ENCODE measurements at regions not wholly inside any gene's neighbourhood (a gene's known extent, or its start where the extent isn't known, plus 50 kb on each side); places are given as distances from the start of the nearest gene placed in this dataset.
"Not testable (repeated sequence)": the region's sequence is repeated elsewhere in the genome, so short reads cannot be mapped to it uniquely, and the experiment has no call there.

DNA sequence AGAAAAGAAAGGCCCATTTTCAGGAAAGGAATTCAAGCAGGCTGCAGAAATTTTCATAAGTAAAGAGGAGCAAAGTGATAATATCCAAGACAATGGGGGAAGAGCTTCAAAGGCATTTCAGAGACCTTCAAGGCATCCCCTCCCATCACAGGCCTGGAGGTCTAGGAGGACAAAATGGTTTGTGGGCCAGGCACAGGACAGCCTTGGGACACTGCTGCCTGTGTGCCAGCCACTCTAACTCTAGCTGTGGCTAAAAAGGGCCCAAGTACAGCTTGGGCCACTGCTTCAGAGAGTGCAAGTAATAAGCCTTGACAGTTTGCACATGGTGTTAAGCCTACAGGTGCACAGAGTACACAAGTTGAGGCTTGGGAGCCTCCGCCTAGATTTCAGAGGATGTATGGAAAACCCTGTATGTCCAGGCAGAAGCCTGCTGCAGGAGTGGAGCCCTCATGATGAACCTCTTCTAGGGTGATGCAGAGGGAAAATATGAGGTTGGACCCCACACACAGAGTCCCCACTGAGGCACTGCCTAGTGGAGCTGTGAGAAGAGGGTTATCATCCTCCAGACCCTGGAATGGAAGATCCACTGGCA, 51.8 kb upstream of the ZSWIM5 start:
- Histone ChIP-seq H3K27ac (ENCODE audit: low read depth in 1 of 2, low read length in 2 of 2) (no peak overlapping the region), H3K4me1 (ENCODE audit: control insufficient read depth in 1 of 2, insufficient read depth in 2 of 2, low read length in 2 of 2) (no peaks in the 10 kb centered on the region), H3K9me3 (ENCODE audit: control insufficient read depth, low read length) (peaks cover 6% of the 10 kb centered on the region), H3K4me3 (ENCODE audit: low read length in 2 of 2) (no peak overlapping the region), H3K36me3 (ENCODE audit: control insufficient read depth in 1 of 2, insufficient read depth in 2 of 2, low read length in 1 of 2) (no peaks in the 10 kb centered on the region), H3K27me3 (ENCODE audit: control insufficient read depth in 1 of 2, insufficient read depth in 2 of 2, low read length in 1 of 2) (no peaks in the 10 kb centered on the region)
- DNase-seq (no peak), ATAC-seq (ENCODE audit: low FRiP score) (no peak)
- WGBS, 2 donors = 93 to 100% methylated on average over 1 of the region's 1 CpG
- intact Hi-C loops (cut with DNase I) = no loop called here

DNA sequence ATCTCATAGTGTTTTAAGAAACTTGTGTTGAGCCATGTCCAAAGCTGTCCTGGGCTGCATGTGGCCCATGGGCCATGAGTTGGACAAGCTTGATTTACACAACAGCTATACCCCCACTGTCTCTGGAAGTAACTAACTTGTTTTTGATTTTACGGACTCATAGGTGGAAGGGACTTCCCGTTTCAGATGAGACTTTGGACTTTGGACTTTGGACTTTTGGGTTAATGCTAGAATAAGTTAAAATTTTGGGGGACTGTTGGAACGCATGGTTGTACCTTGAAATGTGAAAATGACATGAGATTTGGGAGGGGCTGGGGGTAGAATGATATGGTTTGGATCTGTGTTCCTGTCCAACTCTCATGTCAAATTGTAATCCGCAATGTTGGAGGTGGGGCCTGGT, 52.6 kb upstream of the ZSWIM5 start:
- H3K9me3 ChIP-seq (ENCODE audit: control insufficient read depth, low read length) = peaks cover 6% of the 10 kb centered on the region
- H3K27ac ChIP-seq (ENCODE audit: low read depth in 1 of 2, low read length in 2 of 2) = no peak overlapping the region
- no peaks in the 10 kb centered on the region for H3K36me3 ChIP-seq (ENCODE audit: control insufficient read depth in 1 of 2, insufficient read depth in 2 of 2, low read length in 1 of 2)
- 90 to 92% methylated on average over 4 of the region's 4 CpGs for WGBS, 2 donors
- H3K27me3 ChIP-seq (ENCODE audit: control insufficient read depth in 1 of 2, insufficient read depth in 2 of 2, low read length in 1 of 2) = no peaks in the 10 kb centered on the region
- intact Hi-C loops (cut with DNase I) = no loop called here
- DNase-seq = no peak
- H3K4me1 ChIP-seq (ENCODE audit: control insufficient read depth in 1 of 2, insufficient read depth in 2 of 2, low read length in 2 of 2) = no peaks in the 10 kb centered on the region
- H3K4me3 ChIP-seq (ENCODE audit: low read length in 2 of 2) = no peak overlapping the region
- no peak for ATAC-seq (ENCODE audit: low FRiP score)

DNA sequence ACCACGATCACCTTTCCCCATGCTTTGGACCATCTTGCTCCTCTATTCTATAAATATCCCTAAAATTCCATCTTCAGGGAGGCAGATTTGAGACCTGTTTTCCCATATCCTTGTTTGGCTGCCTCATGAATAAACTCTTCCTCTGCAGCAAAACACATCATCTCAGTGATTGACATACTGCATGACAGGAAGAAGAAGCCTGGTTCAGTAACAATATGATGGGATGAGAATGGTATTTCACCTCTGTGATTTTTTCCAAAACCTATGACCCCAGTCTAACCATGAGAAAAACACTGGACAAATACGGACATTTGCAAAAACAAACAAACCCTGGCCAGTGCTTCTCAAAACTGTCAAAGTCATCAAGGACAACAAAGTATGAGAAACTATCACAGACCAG, 53.8 kb upstream of the ZSWIM5 start:
- ATAC-seq (ENCODE audit: low FRiP score) = no peak
- intact Hi-C loops (cut with DNase I) = loop anchor here in 1 of 2 donors (10.0 kb wide), 1 partner anchor 55 kb away; the partner anchor contains the start of gene ZSWIM5
- WGBS, 2 donors = 69 to 78% methylated on average over 2 of the region's 2 CpGs
- no peak for DNase-seq
- Histone ChIP-seq H3K4me1 (ENCODE audit: control insufficient read depth in 1 of 2, insufficient read depth in 2 of 2, low read length in 2 of 2) (no peaks in the 10 kb centered on the region), H3K27ac (ENCODE audit: low read depth in 1 of 2, low read length in 2 of 2) (no peak overlapping the region), H3K9me3 (ENCODE audit: control insufficient read depth, low read length) (peaks cover 6% of the 10 kb centered on the region), H3K27me3 (ENCODE audit: control insufficient read depth in 1 of 2, insufficient read depth in 2 of 2, low read length in 1 of 2) (no peaks in the 10 kb centered on the region), H3K4me3 (ENCODE audit: low read length in 2 of 2) (no peak overlapping the region), H3K36me3 (ENCODE audit: control insufficient read depth in 1 of 2, insufficient read depth in 2 of 2, low read length in 1 of 2) (no peaks in the 10 kb centered on the region)

- intact Hi-C loops (cut with DNase I) = loop anchor here in 1 of 2 donors (10.0 kb wide), 1 partner anchor 58 kb away; the partner anchor contains the start of gene ZSWIM5
- no peak for DNase-seq
- H3K9me3 ChIP-seq (ENCODE audit: control insufficient read depth, low read length) = peaks cover 4% of the 10 kb centered on the region
- no peaks in the 10 kb centered on the region for H3K36me3 ChIP-seq (ENCODE audit: control insufficient read depth in 1 of 2, insufficient read depth in 2 of 2, low read length in 1 of 2)
- no peaks in the 10 kb centered on the region for H3K4me1 ChIP-seq (ENCODE audit: control insufficient read depth in 1 of 2, insufficient read depth in 2 of 2, low read length in 2 of 2)
- no peak for ATAC-seq (ENCODE audit: low FRiP score)
- H3K27me3 ChIP-seq (ENCODE audit: control insufficient read depth in 1 of 2, insufficient read depth in 2 of 2, low read length in 1 of 2) = no peaks in the 10 kb centered on the region
- no peak overlapping the region for H3K27ac ChIP-seq (ENCODE audit: low read depth in 1 of 2, low read length in 2 of 2)
- WGBS, 2 donors = 83 to 86% methylated on average over 4 of the region's 4 CpGs
- H3K4me3 ChIP-seq (ENCODE audit: low read length in 2 of 2) = no peak overlapping the region
These were observed 56.7 kb upstream of the ZSWIM5 start for GRCh38 chr1:45263132-45263531.

GRCh38 chr1:45265244-45265643, 58.8 kb upstream of the ZSWIM5 start:
- DNase-seq (no peak), ATAC-seq (ENCODE audit: low FRiP score) (no peak)
- peak overlapping the region in 1 of 2 donors; percentile 20 for H3K27ac ChIP-seq (ENCODE audit: low read depth in 1 of 2, low read length in 2 of 2)
- H3K27me3 ChIP-seq (ENCODE audit: control insufficient read depth in 1 of 2, insufficient read depth in 2 of 2, low read length in 1 of 2) = no peaks in the 10 kb centered on the region
- H3K4me1 ChIP-seq (ENCODE audit: control insufficient read depth in 1 of 2, insufficient read depth in 2 of 2, low read length in 2 of 2) = no peaks in the 10 kb centered on the region
- H3K4me3 ChIP-seq (ENCODE audit: low read length in 2 of 2) = no peak overlapping the region
- intact Hi-C loops (cut with DNase I) = loop anchor here in 1 of 2 donors (10.0 kb wide), 1 partner anchor 60 kb away; the partner anchor contains the start of gene ZSWIM5
- no peaks in the 10 kb centered on the region for H3K36me3 ChIP-seq (ENCODE audit: control insufficient read depth in 1 of 2, insufficient read depth in 2 of 2, low read length in 1 of 2)
- no peaks in the 10 kb centered on the region for H3K9me3 ChIP-seq (ENCODE audit: control insufficient read depth, low read length)
- WGBS, 2 donors = 52 to 54% methylated on average over 1 of the region's 1 CpG

DNA sequence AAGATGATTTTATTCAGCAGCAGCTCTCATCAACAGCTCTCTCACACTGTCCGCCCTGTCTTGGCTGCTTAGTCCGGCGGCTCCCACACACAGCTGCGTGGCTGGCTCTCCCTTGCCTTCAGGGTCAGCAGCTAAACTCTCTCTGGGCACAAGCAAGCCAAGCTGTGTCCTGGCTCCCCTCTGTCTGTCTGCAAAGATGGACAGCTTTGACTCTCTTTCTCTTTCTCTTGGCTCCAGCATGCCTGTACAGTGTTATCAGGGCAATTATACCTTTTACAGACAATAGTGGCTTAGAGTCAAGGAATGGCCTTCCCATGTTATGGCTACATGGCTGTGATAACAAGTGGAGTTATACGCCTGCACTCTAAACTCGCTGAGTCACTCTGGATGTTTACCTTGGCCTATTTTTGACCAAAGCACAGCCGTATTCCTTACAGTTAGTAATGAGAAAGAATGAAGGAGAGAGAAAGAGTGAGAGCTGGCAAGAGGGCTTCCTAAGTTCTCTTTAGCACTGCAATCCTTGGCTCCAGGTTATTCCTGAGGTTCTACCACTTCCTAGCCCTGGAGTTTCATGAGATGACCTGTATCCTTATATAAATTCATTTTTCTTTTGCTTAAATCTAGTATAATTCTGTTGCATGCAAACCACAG, 59.9 kb upstream of the ZSWIM5 start:
- Histone ChIP-seq H3K9me3 (ENCODE audit: control insufficient read depth, low read length) (no peaks in the 10 kb centered on the region), H3K4me3 (ENCODE audit: low read length in 2 of 2) (no peak overlapping the region), H3K36me3 (ENCODE audit: control insufficient read depth in 1 of 2, insufficient read depth in 2 of 2, low read length in 1 of 2) (no peaks in the 10 kb centered on the region), H3K27ac (ENCODE audit: low read depth in 1 of 2, low read length in 2 of 2) (peak overlapping the region in 1 of 2 donors; percentile 78), H3K4me1 (ENCODE audit: control insufficient read depth in 1 of 2, insufficient read depth in 2 of 2, low read length in 2 of 2) (no peaks in the 10 kb centered on the region), H3K27me3 (ENCODE audit: control insufficient read depth in 1 of 2, insufficient read depth in 2 of 2, low read length in 1 of 2) (no peaks in the 10 kb centered on the region)
- 0 to 3% methylated on average over 7 of the region's 7 CpGs for WGBS, 2 donors
- ATAC-seq (ENCODE audit: low FRiP score) (peak; percentile 85), DNase-seq (peak; percentile 71 to 80)
- intact Hi-C loops (cut with DNase I) = loop anchor here in 1 of 2 donors (10.0 kb wide), 1 partner anchor 61 kb away; the partner anchor contains the start of gene ZSWIM5

GRCh38 chr1:45268310-45268709, 58.4 kb upstream of the HPDL start:
- not testable (repeated sequence) for H3K27me3 ChIP-seq (ENCODE audit: control insufficient read depth in 1 of 2, insufficient read depth in 2 of 2, low read length in 1 of 2); DNase-seq; ATAC-seq (ENCODE audit: low FRiP score); H3K36me3 ChIP-seq (ENCODE audit: control insufficient read depth in 1 of 2, insufficient read depth in 2 of 2, low read length in 1 of 2); H3K27ac ChIP-seq (ENCODE audit: low read depth in 1 of 2, low read length in 2 of 2); H3K4me1 ChIP-seq (ENCODE audit: control insufficient read depth in 1 of 2, insufficient read depth in 2 of 2, low read length in 2 of 2); H3K4me3 ChIP-seq (ENCODE audit: low read length in 2 of 2); H3K9me3 ChIP-seq (ENCODE audit: control insufficient read depth, low read length)
- intact Hi-C loops (cut with DNase I) = loop anchor here in 1 of 2 donors (10.0 kb wide), 1 partner anchor 64 kb away; the partner anchor contains the start of gene ZSWIM5
- 84 to 87% methylated on average over 5 of the region's 5 CpGs for WGBS, 2 donors

DNA sequence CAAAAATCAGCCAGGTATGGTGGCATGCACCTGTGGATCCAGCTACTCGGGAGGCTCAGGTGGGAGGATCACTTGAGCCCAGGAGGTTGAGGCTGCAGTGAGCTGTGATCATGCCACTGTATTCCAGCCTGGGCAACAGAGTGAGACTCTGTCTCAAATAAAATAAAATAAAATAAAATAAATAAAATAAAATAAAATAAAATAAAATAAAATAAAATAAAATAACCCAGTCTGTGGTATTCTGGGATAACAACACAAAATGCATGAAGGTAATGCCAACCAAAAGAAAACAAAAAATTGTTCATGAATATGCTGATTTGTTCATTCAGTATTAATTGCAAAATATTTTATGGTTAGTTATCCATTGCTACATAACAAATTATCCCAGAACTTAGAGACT, 54.4 kb upstream of the HPDL start:
- DNase-seq; ATAC-seq (ENCODE audit: low FRiP score); H3K4me3 ChIP-seq (ENCODE audit: low read length in 2 of 2); H3K27me3 ChIP-seq (ENCODE audit: control insufficient read depth in 1 of 2, insufficient read depth in 2 of 2, low read length in 1 of 2); H3K36me3 ChIP-seq (ENCODE audit: control insufficient read depth in 1 of 2, insufficient read depth in 2 of 2, low read length in 1 of 2); H3K9me3 ChIP-seq (ENCODE audit: control insufficient read depth, low read length); H3K27ac ChIP-seq (ENCODE audit: low read depth in 1 of 2, low read length in 2 of 2); intact Hi-C loops (cut with DNase I); H3K4me1 ChIP-seq (ENCODE audit: control insufficient read depth in 1 of 2, insufficient read depth in 2 of 2, low read length in 2 of 2): not testable (repeated sequence)
- 90 to 95% methylated on average over 1 of the region's 1 CpG for WGBS, 2 donors

DNA sequence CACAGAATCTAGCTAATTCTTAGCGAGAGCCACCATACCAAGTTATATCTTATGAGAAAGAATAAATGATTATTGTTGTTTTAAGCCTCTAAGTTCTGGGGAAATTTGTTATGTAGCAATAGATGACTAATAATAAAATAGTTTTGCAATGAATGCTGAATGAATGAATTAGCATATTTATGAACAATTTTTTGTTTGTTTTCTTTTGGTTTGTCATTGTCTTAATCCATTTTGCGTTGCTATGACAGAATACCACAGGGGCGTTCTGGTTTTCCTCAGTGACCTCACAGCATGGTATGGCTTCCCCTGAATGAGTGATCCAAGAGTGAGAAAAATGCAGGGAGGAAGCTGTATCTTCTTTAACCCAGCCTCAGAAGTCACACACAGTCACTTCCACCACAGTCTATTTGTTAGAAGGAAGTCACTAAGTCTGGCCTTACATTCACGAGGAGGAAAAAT, 53.8 kb upstream of the HPDL start:
- Histone ChIP-seq H3K9me3 (ENCODE audit: control insufficient read depth, low read length) (no peaks in the 10 kb centered on the region), H3K4me3 (ENCODE audit: low read length in 2 of 2) (no peak overlapping the region), H3K27me3 (ENCODE audit: control insufficient read depth in 1 of 2, insufficient read depth in 2 of 2, low read length in 1 of 2) (no peaks in the 10 kb centered on the region), H3K27ac (ENCODE audit: low read depth in 1 of 2, low read length in 2 of 2) (no peak overlapping the region), H3K36me3 (ENCODE audit: control insufficient read depth in 1 of 2, insufficient read depth in 2 of 2, low read length in 1 of 2) (no peaks in the 10 kb centered on the region), H3K4me1 (ENCODE audit: control insufficient read depth in 1 of 2, insufficient read depth in 2 of 2, low read length in 2 of 2) (no peaks in the 10 kb centered on the region)
- 90 to 94% methylated on average over 4 of the region's 4 CpGs for WGBS, 2 donors
- no peak for DNase-seq
- intact Hi-C loops (cut with DNase I) = no loop called here
- ATAC-seq (ENCODE audit: low FRiP score) = no peak

All from aorta (tissue), 5 donors.